GM12892 (cell line): ENCODE measurements at regions not wholly inside any gene's neighbourhood (a gene's known extent, or its start where the extent isn't known, plus 50 kb on each side); places are given as distances from the start of the nearest gene placed in this dataset.

Experiments used
- POLR2A ChIP-seq: IDR thresholded peaks from 2 replicates; pipeline ENCODE4 v1.6.1; 2011; ENCODE audit warnings: low read depth, low read length, control low read depth
- POLR2AphosphoS5 ChIP-seq: IDR thresholded peaks from 2 replicates; pipeline ENCODE4 v1.6.1; 2011; ENCODE audit warnings: low read depth, low read length, control low read depth
- TAF1 ChIP-seq: IDR thresholded peaks from 2 replicates; pipeline ENCODE4 v1.6.1; 2011; ENCODE audit warnings: low read depth, mild to moderate bottlenecking, control low read depth, low read length, borderline replicate concordance

GRCh38 chr1:233446935-233447334, 119.4 kb downstream of the MAP3K21 start:
- no peak for TF ChIP-seq POLR2A
- no peak for TF ChIP-seq POLR2AphosphoS5
- TF ChIP-seq TAF1, result no peak
